ENCODE measurements at regions not wholly inside any gene's neighbourhood (a gene's known extent, or its start where the extent isn't known, plus 50 kb on each side); places are given as distances from the start of the nearest gene placed in this dataset.
"Not testable (repeated sequence)": the region's sequence is repeated elsewhere in the genome, so short reads cannot be mapped to it uniquely, and the experiment has no call there.

GRCh38 chr21:28590676-28591075 is 402.0 kb downstream of the LTN1 start:
- TF ChIP-seq CTCF (IDR thresholded peaks at IDR 0.05; ENCODE audit: borderline replicate concordance, insufficient read depth, low read depth, low read length) = no peak

GRCh38 chr21:28590026-28590425 is 402.7 kb downstream of the LTN1 start:
- no peak overlapping the region for H3K4me3 ChIP-seq (ENCODE audit: low read depth, low read length)
- TF ChIP-seq CTCF (IDR thresholded peaks at IDR 0.05; ENCODE audit: borderline replicate concordance, insufficient read depth, low read depth, low read length) = no peak

More at GRCh38 chr21:28590676-28591075, 402.0 kb downstream of the LTN1 start:
- no peak overlapping the region for H3K4me3 ChIP-seq (ENCODE audit: low read depth, low read length)

DNA sequence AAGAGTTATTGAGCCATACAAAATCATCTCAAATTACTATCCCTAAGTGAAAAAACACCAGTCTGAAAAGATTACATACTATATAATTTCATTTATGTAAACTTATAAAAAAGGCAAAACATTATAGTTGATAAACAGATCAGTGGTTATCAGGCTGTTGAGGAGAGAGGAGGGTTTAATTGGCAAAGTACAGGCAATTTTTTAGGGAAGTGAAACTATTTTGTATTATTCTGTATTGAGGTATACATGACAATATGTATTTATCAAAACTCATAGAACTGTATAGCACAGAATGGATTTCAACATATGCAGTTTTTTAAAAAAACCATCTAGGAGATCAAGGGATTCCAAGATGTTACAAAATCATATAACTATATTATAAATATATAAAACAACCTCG is 403.7 kb downstream of the LTN1 start:
- TF ChIP-seq CTCF (IDR thresholded peaks at IDR 0.05; ENCODE audit: borderline replicate concordance, insufficient read depth, low read depth, low read length) = no peak
- no peak overlapping the region for H3K4me3 ChIP-seq (ENCODE audit: low read depth, low read length)

- H3K4me3 ChIP-seq (ENCODE audit: low read depth, low read length) = no peak overlapping the region
- TF ChIP-seq CTCF (IDR thresholded peaks at IDR 0.05; ENCODE audit: borderline replicate concordance, insufficient read depth, low read depth, low read length) = no peak
Measured at GRCh38 chr21:28587748-28588147, 404.9 kb downstream of the LTN1 start.

- no peak for TF ChIP-seq CTCF (IDR thresholded peaks at IDR 0.05; ENCODE audit: borderline replicate concordance, insufficient read depth, low read depth, low read length)
- H3K4me3 ChIP-seq (ENCODE audit: low read depth, low read length) = no peak overlapping the region
Measured at GRCh38 chr21:28581976-28582375, 410.7 kb downstream of the LTN1 start.

GRCh38 chr21:28581311-28581731 is 411.4 kb downstream of the LTN1 start:
- not testable (repeated sequence) for H3K4me3 ChIP-seq (ENCODE audit: low read depth, low read length)

DNA sequence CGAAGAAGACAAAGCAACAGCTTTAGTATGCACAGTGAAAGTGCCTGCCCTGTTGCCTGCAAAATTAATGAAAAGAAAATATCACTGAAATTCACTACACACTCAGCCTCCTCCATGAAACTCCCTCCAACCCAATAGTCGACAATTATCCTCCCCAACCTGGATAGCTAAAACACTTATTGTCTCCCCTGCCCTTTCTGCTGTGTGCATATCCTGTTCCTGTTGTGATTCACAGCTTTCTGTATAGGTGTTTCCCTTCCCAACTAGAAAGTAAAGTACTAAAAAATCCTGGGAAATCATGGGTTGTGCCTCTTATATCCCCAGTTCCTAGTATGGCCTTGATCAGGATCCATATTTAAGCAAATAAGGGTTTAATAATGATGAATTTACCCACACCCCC is 412.1 kb downstream of the LTN1 start:
- TF ChIP-seq CTCF (IDR thresholded peaks at IDR 0.05; ENCODE audit: borderline replicate concordance, insufficient read depth, low read depth, low read length) = no peak
- H3K4me3 ChIP-seq (ENCODE audit: low read depth, low read length) = no peak overlapping the region

DNA sequence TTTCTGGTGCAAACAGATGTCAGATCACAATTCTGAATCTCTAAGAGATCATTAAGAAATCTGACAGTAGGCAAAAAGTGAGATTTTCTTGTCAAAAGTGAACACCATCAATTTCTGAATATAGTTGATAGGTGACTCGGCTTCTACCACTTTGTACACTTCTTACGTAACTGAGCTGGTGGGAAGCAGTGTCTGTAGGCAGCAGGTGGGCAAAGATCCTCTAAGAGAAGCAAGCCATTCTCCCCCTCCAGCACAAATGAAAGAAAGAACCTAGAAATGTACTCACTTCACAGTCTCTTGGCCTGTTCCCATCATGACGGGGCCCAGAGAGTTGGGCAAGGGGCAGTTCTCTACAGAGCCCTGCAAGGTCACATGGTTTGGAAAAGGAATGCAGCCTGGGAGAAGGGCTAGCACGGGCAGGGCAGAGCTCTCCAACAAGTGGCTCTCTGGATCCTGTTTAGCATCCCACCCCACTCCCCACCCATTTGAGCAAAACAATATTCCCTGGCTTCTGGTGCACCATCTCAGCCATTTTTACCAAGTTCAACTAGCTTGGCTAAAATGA is 412.6 kb downstream of the LTN1 start:
- TF ChIP-seq CTCF (IDR thresholded peaks at IDR 0.05; ENCODE audit: borderline replicate concordance, insufficient read depth, low read depth, low read length) = no peak
- H3K4me3 ChIP-seq (ENCODE audit: low read depth, low read length) = no peak overlapping the region
